ENCODE measurements at regions not wholly inside any gene's neighbourhood (a gene's known extent, or its start where the extent isn't known, plus 50 kb on each side); places are given as distances from the start of the nearest gene placed in this dataset.
"Not testable (repeated sequence)": the region's sequence is repeated elsewhere in the genome, so short reads cannot be mapped to it uniquely, and the experiment has no call there.

DNA sequence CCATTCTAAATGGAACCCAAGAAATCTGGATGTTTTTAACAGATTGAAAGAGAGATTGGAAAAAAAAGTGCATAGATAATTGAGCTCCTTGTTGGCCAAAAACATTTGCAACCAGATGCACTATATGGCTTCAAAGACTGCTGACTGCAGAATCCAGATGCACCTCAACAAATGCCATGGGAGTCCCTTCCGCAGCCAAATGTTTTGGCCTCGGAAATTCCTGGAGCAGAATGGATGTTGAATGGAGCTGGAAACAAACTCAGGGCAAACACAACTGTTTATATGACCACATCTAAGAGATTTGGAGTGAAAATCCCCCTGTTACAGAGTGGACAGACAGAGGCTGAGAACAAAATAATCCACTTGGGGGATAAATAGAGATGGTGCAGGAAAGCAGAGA lies 285.0 kb upstream of the NFIA start:
- TF ChIP-seq, protein P1, sequence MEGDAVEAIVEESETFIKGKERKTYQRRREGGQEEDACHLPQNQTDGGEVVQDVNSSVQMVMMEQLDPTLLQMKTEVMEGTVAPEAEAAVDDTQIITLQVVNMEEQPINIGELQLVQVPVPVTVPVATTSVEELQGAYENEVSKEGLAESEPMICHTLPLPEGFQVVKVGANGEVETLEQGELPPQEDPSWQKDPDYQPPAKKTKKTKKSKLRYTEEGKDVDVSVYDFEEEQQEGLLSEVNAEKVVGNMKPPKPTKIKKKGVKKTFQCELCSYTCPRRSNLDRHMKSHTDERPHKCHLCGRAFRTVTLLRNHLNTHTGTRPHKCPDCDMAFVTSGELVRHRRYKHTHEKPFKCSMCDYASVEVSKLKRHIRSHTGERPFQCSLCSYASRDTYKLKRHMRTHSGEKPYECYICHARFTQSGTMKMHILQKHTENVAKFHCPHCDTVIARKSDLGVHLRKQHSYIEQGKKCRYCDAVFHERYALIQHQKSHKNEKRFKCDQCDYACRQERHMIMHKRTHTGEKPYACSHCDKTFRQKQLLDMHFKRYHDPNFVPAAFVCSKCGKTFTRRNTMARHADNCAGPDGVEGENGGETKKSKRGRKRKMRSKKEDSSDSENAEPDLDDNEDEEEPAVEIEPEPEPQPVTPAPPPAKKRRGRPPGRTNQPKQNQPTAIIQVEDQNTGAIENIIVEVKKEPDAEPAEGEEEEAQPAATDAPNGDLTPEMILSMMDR (IDR thresholded peaks at IDR 0.05; ENCODE audit: borderline replicate concordance, extremely low read depth, insufficient read depth), result no peak
- FAIRE-seq, result no peak

DNA sequence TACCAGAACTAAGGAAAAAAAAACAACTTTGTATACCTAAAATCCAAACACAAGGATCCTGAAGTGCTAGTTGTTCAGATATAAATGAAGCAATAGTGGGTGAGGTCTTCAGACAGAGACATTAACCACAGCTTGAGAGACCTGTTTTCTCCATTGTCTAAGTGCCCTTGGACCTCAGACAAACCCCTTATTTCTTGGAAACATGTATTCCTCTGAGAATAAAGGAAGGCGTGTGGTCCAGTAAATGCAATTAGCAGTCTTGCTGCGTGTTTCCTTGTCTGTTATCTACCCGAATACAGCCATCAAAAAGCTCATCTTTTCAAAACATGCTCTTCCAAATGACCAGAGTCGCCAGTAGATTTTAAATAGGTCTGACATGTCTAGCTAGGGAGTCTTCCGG lies 291.1 kb upstream of the NFIA start:
- no peaks in the 10 kb centered on the region for H3K36me3 ChIP-seq (ENCODE audit: control insufficient read depth in 2 of 3, insufficient read depth in 3 of 3, low read length in 3 of 3)
- intact Hi-C loops (cut with DNase I), result no loop called here
- DNase-seq (no peak), FAIRE-seq (no peak)
- no peak overlapping the region for H3K27ac ChIP-seq (ENCODE audit: low read depth in 2 of 2, low read length in 2 of 2)
- TF ChIP-seq, protein P1 (IDR thresholded peaks at IDR 0.05; ENCODE audit: borderline replicate concordance, extremely low read depth, insufficient read depth), result no peak
- H3K9ac ChIP-seq (ENCODE audit: low read length in 3 of 3), result no peak overlapping the region
- H3K9me3 ChIP-seq (ENCODE audit: control insufficient read depth in 2 of 3, insufficient read depth in 1 of 3, low read length in 3 of 3), result no peaks in the 10 kb centered on the region
- H3K27me3 ChIP-seq (ENCODE audit: control insufficient read depth, insufficient read depth, low read length), result no peaks in the 10 kb centered on the region
- no peaks in the 10 kb centered on the region for H3K4me1 ChIP-seq (ENCODE audit: control insufficient read depth in 2 of 3, insufficient read depth in 2 of 3, low read depth in 1 of 3, low read length in 3 of 3)
- no peak overlapping the region for H3K4me3 ChIP-seq (ENCODE audit: low read length in 3 of 3)

More for the DNA sequence above, 285.0 kb upstream of the NFIA start:
- H3K9me3 ChIP-seq (ENCODE audit: control insufficient read depth in 2 of 3, insufficient read depth in 1 of 3, low read length in 3 of 3), result no peaks in the 10 kb centered on the region
- intact Hi-C loops (cut with DNase I), result no loop called here
- no peak overlapping the region for H3K9ac ChIP-seq (ENCODE audit: low read length in 3 of 3)
- H3K4me3 ChIP-seq (ENCODE audit: low read length in 3 of 3), result no peak overlapping the region
- no peak for DNase-seq
- no peaks in the 10 kb centered on the region for H3K4me1 ChIP-seq (ENCODE audit: control insufficient read depth in 2 of 3, insufficient read depth in 2 of 3, low read depth in 1 of 3, low read length in 3 of 3)
- no peak overlapping the region for H3K27ac ChIP-seq (ENCODE audit: low read depth in 2 of 2, low read length in 2 of 2)
- no peaks in the 10 kb centered on the region for H3K27me3 ChIP-seq (ENCODE audit: control insufficient read depth, insufficient read depth, low read length)
- H3K36me3 ChIP-seq (ENCODE audit: control insufficient read depth in 2 of 3, insufficient read depth in 3 of 3, low read length in 3 of 3), result no peaks in the 10 kb centered on the region

DNA sequence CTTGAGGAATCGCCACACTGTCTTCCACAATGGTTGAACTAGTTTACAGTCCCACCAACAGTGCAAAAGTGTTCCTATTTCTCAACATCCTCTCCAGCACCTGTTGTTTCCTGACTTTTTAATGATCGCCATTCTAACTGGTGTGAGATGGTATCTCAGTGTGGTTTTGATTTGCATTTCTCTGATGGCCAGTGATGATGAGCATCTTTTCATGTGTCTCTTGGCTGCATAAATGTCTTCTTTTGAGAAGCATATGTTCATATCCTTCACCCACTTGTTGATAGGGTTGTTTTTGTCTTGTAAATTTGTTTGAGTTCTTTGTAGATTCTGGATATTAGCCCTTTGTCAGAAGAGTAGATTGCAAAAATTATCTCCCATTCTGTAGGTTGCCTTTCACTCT lies 309.3 kb upstream of the NFIA start:
- intact Hi-C loops (cut with DNase I); H3K4me3 ChIP-seq (ENCODE audit: low read length in 3 of 3); H3K9ac ChIP-seq (ENCODE audit: low read length in 3 of 3); H3K27me3 ChIP-seq (ENCODE audit: control insufficient read depth, insufficient read depth, low read length); H3K27ac ChIP-seq (ENCODE audit: low read depth in 2 of 2, low read length in 2 of 2); H3K9me3 ChIP-seq (ENCODE audit: control insufficient read depth in 2 of 3, insufficient read depth in 1 of 3, low read length in 3 of 3); H3K36me3 ChIP-seq (ENCODE audit: control insufficient read depth in 2 of 3, insufficient read depth in 3 of 3, low read length in 3 of 3); H3K4me1 ChIP-seq (ENCODE audit: control insufficient read depth in 2 of 3, insufficient read depth in 2 of 3, low read depth in 1 of 3, low read length in 3 of 3); DNase-seq; FAIRE-seq: not testable (repeated sequence)

DNA sequence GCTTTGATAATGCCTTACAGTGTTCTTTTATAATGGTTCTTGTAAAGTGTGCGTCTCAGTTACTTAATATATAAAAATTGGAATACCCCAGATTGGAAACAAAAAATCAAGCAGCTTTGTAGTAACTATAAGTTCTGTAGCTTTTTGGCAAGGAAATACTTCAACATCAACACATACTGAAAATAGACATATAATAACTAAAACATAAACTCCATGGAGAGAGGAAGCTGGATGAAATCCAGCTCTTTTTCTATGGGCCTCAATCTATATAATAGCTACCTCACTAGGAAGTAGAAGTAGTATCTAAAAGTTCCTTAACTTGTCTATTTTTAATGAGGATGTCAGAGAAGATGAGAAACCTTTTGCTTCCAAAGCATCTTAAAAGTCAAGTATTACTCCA lies 313.3 kb upstream of the NFIA start:
- Histone ChIP-seq H3K9ac (ENCODE audit: low read length in 3 of 3) (no peak overlapping the region), H3K27ac (ENCODE audit: low read depth in 2 of 2, low read length in 2 of 2) (no peak overlapping the region), H3K36me3 (ENCODE audit: control insufficient read depth in 2 of 3, insufficient read depth in 3 of 3, low read length in 3 of 3) (no peaks in the 10 kb centered on the region), H3K9me3 (ENCODE audit: control insufficient read depth in 2 of 3, insufficient read depth in 1 of 3, low read length in 3 of 3) (no peaks in the 10 kb centered on the region), H3K4me3 (ENCODE audit: low read length in 3 of 3) (no peak overlapping the region), H3K4me1 (ENCODE audit: control insufficient read depth in 2 of 3, insufficient read depth in 2 of 3, low read depth in 1 of 3, low read length in 3 of 3) (no peaks in the 10 kb centered on the region), H3K27me3 (ENCODE audit: control insufficient read depth, insufficient read depth, low read length) (no peaks in the 10 kb centered on the region)
- intact Hi-C loops (cut with DNase I), result no loop called here
- no peak for DNase-seq
- TF ChIP-seq, protein P1 (IDR thresholded peaks at IDR 0.05; ENCODE audit: borderline replicate concordance, extremely low read depth, insufficient read depth), result no peak
- FAIRE-seq, result no peak
